HL-60 (cell line): ENCODE measurements at regions not wholly inside any gene's neighbourhood (a gene's known extent, or its start where the extent isn't known, plus 50 kb on each side); places are given as distances from the start of the nearest gene placed in this dataset.
"Not testable (repeated sequence)": the region's sequence is repeated elsewhere in the genome, so short reads cannot be mapped to it uniquely, and the experiment has no call there.

Source experiments
- CTCF ChIP-seq: IDR thresholded peaks from one replicate; pipeline ENCODE4 v1.5.1; 2011; ENCODE audit warnings: low read length, control low read depth, inconsistent platforms; ENCODE audit not compliant: insufficient read depth
- POLR2AphosphoS5 ChIP-seq: IDR thresholded peaks from 2 replicates; pipeline ENCODE4 v1.6.1; 2012; ENCODE audit warnings: low read depth

- TF ChIP-seq CTCF, POLR2AphosphoS5: not testable (repeated sequence)
Observed at GRCh38 chr3:107909583-107909982, 181.2 kb downstream of the CD47 start.
